ENCODE measurements at regions not wholly inside any gene's neighbourhood (a gene's known extent, or its start where the extent isn't known, plus 50 kb on each side); places are given as distances from the start of the nearest gene placed in this dataset.
"Not testable (repeated sequence)": the region's sequence is repeated elsewhere in the genome, so short reads cannot be mapped to it uniquely, and the experiment has no call there.

- peak; percentile 11 for DNase-seq (ENCODE audit: low read depth)
Observed at GRCh38 chr7:83306502-83306901, 143.8 kb upstream of the PCLO start.

DNA sequence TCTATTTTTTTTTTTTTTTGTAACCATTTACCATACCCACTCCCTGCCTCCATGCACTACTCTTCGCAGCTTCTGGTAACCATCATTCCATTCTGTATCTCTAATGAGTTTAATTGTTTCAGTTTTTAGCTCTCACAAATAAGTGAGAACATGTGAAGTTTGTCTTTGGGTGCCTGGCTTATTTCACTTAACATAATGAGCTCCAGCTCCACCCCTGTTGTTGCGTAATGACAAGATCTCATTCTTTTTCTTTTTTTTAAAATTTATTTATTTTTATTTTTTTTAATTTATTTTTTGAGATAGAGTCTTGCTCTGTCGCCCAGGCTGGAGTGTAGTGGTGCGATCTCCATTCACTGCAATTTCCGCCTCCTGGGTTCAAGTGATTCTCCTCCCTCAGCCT lies 142.3 kb upstream of the PCLO start:
- no peak for DNase-seq (ENCODE audit: low read depth)

DNA sequence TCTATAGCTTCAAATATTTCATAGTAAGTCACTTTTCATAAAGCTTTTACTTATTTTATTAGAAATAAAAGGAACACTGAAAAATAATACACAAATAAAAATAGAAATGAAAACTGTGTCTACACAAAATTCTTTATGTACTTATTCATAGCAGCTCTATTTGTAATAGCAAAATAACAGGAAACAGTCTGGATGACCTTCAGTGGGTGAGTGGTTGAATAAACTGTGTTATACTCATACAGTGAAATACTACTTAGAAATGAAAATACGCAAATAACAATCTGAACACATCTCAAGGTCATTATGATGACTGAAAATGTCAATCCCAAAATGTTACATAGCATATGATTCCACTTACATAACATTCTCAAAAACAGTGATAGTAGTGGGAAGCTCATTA lies 138.7 kb upstream of the PCLO start:
- DNase-seq (ENCODE audit: low read depth), result peak; percentile 66

GRCh38 chr7:83290211-83290610 lies 127.5 kb upstream of the PCLO start:
- DNase-seq (ENCODE audit: low read depth), result no peak

- DNase-seq (ENCODE audit: low read depth), result no peak
Observed at GRCh38 chr7:83289419-83289993, 126.8 kb upstream of the PCLO start.

DNA sequence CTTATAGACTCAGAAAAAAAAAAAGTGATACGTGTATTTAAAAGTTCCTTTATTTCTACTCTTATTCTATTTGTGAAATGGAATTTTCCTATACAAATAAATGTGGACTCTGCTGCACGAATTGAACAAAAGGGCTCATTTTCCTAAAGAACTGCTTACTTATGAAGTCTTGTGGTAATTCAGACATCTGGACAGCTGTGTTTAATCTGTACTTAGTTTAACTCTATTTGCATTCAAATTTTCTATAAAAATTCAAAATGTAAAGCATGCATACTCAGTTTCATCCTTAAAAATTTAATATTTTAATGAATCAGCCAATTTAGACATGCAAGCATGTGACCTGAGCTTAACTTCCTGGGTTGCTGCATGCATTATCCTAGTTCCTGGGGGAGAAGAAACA lies 118.0 kb upstream of the PCLO start:
- no peak for DNase-seq (ENCODE audit: low read depth)

GRCh38 chr7:83276250-83276649 lies 113.6 kb upstream of the PCLO start:
- peak; percentile 13 for DNase-seq (ENCODE audit: low read depth)

GRCh38 chr7:83273699-83274098 lies 111.0 kb upstream of the PCLO start:
- no peak for DNase-seq (ENCODE audit: low read depth)

GRCh38 chr7:83271212-83272099 lies 108.8 kb upstream of the PCLO start:
- DNase-seq (ENCODE audit: low read depth), result peak; percentile 56

DNA sequence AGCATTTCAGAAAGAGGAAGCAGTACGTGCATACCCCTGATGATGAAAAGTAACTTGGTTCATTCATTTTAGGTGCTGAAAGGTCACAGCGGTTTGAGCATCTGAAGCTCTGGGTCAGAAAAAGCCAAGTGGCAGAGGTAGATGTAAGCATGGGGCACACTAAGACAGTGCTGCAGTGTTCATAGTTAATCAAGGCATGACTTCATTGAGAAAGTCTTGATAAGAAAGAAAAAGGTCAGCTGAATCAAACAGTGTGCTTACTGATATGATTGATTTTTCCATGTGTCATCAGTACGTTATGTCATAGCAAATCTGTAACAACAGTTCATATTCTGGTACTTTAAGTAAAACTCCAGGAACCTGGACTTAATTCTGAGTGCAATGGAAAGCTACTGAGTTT lies 107.7 kb upstream of the PCLO start:
- no peak for DNase-seq (ENCODE audit: low read depth)

DNA sequence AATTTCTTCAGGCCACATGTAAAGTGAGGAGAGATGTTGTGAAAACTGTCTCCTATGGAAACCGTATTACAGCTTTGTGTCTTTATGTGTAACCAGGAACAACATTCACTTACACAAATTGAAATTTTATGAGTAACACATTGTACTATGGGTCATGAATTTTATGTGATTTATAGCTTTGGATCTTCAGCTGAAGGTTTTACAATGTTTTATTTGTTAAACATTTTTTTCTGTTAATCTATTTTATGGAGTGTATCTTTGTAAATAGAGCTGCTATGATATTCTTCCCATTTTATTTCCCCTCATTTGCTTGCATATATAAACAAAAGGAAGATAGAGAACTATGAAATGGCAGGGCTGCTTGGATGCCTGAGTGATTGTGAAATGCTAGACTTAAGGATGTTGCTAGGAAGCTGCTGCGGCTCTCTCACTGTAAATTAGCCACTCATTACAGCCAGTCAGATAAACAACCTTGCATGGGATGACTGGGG lies 104.5 kb upstream of the PCLO start:
- peak; percentile 46 for DNase-seq (ENCODE audit: low read depth)

DNA sequence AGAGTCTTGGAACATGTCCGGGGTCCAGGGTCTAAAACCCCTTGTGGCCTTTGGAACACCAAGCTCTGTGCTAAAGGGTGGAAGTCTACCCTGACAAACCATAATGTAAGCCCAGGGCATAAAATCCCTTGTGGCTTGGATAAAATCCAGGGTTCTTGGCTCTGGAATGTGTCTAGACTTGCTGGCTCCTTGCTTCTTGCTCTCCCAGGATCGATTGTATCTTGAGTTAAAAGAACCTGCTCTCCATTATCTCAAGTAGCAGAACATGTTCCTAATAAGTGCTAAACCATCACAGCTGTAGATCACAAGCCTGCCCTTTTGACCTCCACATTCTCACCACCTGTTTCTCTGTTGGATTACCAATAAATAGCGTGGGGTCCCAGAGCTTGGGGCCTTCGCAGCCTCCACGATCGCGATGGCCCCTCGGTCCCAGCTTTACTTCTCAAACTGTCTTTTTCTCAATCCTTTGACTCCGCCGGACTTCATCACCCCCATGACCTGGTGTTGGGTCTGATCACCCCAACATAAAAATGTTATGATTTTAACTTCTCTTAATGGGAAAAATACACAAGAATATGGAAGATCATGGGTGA lies 100.9 kb upstream of the PCLO start:
- peak; percentile 38 for DNase-seq (ENCODE audit: low read depth)

- no peak for DNase-seq (ENCODE audit: low read depth)
Observed at GRCh38 chr7:83259064-83259463, 96.4 kb upstream of the PCLO start.

DNA sequence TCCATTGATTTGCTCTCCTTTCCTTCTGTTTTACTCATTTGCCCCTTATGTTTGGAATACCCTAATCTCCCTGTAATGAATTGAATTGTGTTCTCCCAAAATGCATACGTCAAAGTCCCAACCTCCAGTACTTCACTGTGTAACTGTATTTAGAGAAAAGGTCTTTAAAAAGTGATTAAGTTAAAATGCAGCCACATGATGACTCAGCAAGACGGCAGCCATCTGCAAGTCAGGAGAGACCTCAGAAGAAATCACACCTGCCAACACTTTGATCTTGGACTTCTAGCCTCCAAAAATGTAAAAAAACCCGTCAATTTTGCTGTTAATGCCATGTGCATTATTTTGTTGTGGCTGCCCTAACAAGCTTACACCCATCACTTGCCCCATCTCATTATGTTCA lies 85.3 kb upstream of the PCLO start:
- no peak for DNase-seq (ENCODE audit: low read depth)

DNA sequence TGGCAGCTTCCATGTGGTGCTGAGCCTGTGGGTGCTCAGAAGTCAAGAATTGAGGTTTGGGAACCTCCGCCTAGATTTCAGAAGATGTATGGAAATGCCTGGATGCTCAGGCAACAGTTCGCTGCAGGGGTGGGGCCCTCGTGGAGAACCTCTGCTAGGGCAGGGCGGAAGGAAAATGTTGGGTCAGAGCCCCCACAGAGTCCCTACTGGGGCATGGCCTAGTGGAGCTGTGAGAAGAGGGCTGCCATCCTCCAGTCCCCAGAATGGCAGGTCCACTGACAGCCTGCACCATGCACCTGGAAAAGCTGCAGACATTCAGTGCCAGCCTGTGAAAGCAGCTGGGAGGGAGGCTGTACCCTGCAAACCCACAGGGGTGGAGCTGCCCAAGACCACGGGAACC lies 56.5 kb upstream of the PCLO start:
- DNase-seq (ENCODE audit: low read depth), result not testable (repeated sequence)

- DNase-seq (ENCODE audit: low read depth), result no peak
Observed at GRCh38 chr7:83212883-83213282, 50.2 kb upstream of the PCLO start.
